ENCODE measurements at regions not wholly inside any gene's neighbourhood (a gene's known extent, or its start where the extent isn't known, plus 50 kb on each side); places are given as distances from the start of the nearest gene placed in this dataset.
"Not testable (repeated sequence)": the region's sequence is repeated elsewhere in the genome, so short reads cannot be mapped to it uniquely, and the experiment has no call there.

- DNase-seq: no peak
Observed at GRCh38 chr4:57993944-57994343, 883.8 kb upstream of the IGFBP7 start.

GRCh38 chr4:57989430-57989829, 879.2 kb upstream of the IGFBP7 start:
- DNase-seq: no peak

GRCh38 chr4:57985161-57985560, 875.0 kb upstream of the IGFBP7 start:
- DNase-seq: no peak

GRCh38 chr4:57981123-57981522, 870.9 kb upstream of the IGFBP7 start:
- no peak for DNase-seq

- DNase-seq: no peak
Observed at GRCh38 chr4:57974821-57975220, 864.6 kb upstream of the IGFBP7 start.

- no peak for DNase-seq
Observed at GRCh38 chr4:57973819-57974218, 863.6 kb upstream of the IGFBP7 start.

- DNase-seq: no peak
Observed at GRCh38 chr4:57971261-57971660, 861.1 kb upstream of the IGFBP7 start.

GRCh38 chr4:57966987-57967760, 857.0 kb upstream of the IGFBP7 start:
- DNase-seq: no peak

- DNase-seq: not testable (repeated sequence)
Observed at GRCh38 chr4:57965431-57965830, 855.2 kb upstream of the IGFBP7 start.

- DNase-seq: no peak
Observed at GRCh38 chr4:57945298-57945697, 835.1 kb upstream of the IGFBP7 start.

GRCh38 chr4:57943682-57944081, 833.5 kb upstream of the IGFBP7 start:
- no peak for DNase-seq

GRCh38 chr4:57937326-57937725, 827.1 kb upstream of the IGFBP7 start:
- DNase-seq: not testable (repeated sequence)

GRCh38 chr4:57926311-57926710, 816.1 kb upstream of the IGFBP7 start:
- DNase-seq: no peak

- DNase-seq: no peak
Observed at GRCh38 chr4:57924951-57925350, 814.8 kb upstream of the IGFBP7 start.

- no peak for DNase-seq
Observed at GRCh38 chr4:57916479-57916878, 806.3 kb upstream of the IGFBP7 start.

GRCh38 chr4:57911203-57911602, 801.0 kb upstream of the IGFBP7 start:
- DNase-seq: no peak

GRCh38 chr4:57910151-57910550, 800.0 kb upstream of the IGFBP7 start:
- DNase-seq: no peak

- DNase-seq: no peak
Observed at GRCh38 chr4:57905965-57906364, 795.8 kb upstream of the IGFBP7 start.

GRCh38 chr4:57877047-57877458, 766.9 kb upstream of the IGFBP7 start:
- DNase-seq: no peak

GRCh38 chr4:57875829-57876392, 765.7 kb upstream of the IGFBP7 start:
- DNase-seq: no peak

- no peak for DNase-seq
Observed at GRCh38 chr4:57866468-57867171, 756.4 kb upstream of the IGFBP7 start.

- no peak for DNase-seq
Observed at GRCh38 chr4:57865264-57865663, 755.1 kb upstream of the IGFBP7 start.

- DNase-seq: no peak
Observed at GRCh38 chr4:57854748-57855147, 744.6 kb upstream of the IGFBP7 start.

GRCh38 chr4:57850141-57850540, 740.0 kb upstream of the IGFBP7 start:
- DNase-seq: no peak
